ENCODE measurements at regions not wholly inside any gene's neighbourhood (a gene's known extent, or its start where the extent isn't known, plus 50 kb on each side); places are given as distances from the start of the nearest gene placed in this dataset.

DNA sequence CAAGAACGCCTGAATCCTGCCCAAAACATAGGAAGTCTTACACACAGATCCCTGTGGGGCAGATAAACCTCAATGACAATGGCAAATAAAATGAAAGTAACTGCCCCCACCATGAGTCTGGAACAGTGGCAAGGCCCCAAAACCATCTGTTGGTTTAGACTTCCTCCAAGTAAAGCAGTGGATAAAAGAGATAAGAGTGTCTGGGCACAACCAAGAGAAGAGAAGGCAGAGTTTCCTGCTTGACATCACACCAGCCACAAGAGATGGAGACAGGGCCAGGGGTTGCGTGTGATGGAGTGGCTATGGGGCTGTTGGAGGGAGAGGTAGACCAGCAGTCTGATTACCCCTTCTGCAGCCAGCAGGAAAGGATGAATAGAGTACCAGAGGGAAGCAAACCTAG lies 212.1 kb upstream of the POU3F3 start:
- Histone ChIP-seq H3K36me3 (ENCODE audit: control insufficient read depth, insufficient read depth, low read length) (no peaks in the 10 kb centered on the region), H3K9ac (ENCODE audit: low read length) (no peak overlapping the region), H3K4me1 (ENCODE audit: control insufficient read depth, insufficient read depth, low read length) (no peaks in the 10 kb centered on the region), H3K4me3 (ENCODE audit: low read depth, low read length) (no peak overlapping the region), H3K9me3 (ENCODE audit: control insufficient read depth, insufficient read depth, low read depth, low read length) (no peaks in the 10 kb centered on the region), H3K27ac (ENCODE audit: low read depth, low read length) (no peak overlapping the region), H3K27me3 (ENCODE audit: control insufficient read depth, insufficient read depth, low read length) (no peaks in the 10 kb centered on the region)

DNA sequence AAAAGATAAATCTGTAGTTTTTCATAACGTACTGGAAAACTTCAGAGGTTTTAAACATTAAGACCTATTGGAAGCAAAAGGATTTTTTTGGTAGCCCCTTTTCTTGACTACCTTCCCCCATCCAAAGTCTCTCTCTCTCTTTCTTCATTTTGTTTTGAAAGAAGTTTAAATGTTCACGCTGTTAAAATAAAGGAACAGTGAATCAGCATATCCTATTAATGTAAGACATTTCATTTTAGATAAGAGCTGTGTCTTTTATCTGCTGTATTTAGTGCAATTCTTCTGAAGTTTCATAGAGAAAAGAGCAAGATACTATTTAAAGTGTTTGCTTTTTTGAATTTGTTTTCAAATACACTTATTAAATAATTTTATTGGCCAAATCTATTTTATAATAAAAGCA lies 205.5 kb upstream of the POU3F3 start:
- no peaks in the 10 kb centered on the region for H3K27me3 ChIP-seq (ENCODE audit: control insufficient read depth, insufficient read depth, low read length)
- H3K4me1 ChIP-seq (ENCODE audit: control insufficient read depth, insufficient read depth, low read length), result no peaks in the 10 kb centered on the region
- H3K9me3 ChIP-seq (ENCODE audit: control insufficient read depth, insufficient read depth, low read depth, low read length), result no peaks in the 10 kb centered on the region
- no peak overlapping the region for H3K9ac ChIP-seq (ENCODE audit: low read length)
- H3K27ac ChIP-seq (ENCODE audit: low read depth, low read length), result no peak overlapping the region
- no peaks in the 10 kb centered on the region for H3K36me3 ChIP-seq (ENCODE audit: control insufficient read depth, insufficient read depth, low read length)
- H3K4me3 ChIP-seq (ENCODE audit: low read depth, low read length), result no peak overlapping the region

DNA sequence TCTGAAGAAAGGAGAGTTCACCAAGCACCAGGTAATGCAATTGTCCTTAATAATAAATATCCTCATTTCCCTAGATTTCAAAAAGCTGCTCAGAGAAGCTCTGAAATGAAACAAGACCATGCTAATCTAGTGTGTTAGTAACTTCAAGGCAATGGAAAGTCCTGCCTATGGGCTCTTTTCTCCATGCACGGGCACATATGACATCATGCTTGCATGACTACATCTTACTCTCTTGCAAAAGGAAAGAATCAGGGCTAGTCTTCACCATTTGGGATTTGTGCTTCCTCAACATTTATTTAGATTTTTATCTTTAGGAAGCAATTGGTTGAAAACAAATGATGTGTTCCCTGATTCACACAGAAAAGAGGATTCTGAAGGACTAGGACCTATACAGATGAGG lies 204.0 kb upstream of the POU3F3 start:
- H3K27ac ChIP-seq (ENCODE audit: low read depth, low read length), result no peak overlapping the region
- no peaks in the 10 kb centered on the region for H3K36me3 ChIP-seq (ENCODE audit: control insufficient read depth, insufficient read depth, low read length)
- H3K9ac ChIP-seq (ENCODE audit: low read length), result no peak overlapping the region
- no peaks in the 10 kb centered on the region for H3K9me3 ChIP-seq (ENCODE audit: control insufficient read depth, insufficient read depth, low read depth, low read length)
- H3K4me3 ChIP-seq (ENCODE audit: low read depth, low read length), result no peak overlapping the region
- no peaks in the 10 kb centered on the region; the same call in 1 of the 2 replicates for H3K4me1 ChIP-seq (ENCODE audit: control insufficient read depth, insufficient read depth, low read length)
- H3K27me3 ChIP-seq (ENCODE audit: control insufficient read depth, insufficient read depth, low read length), result no peaks in the 10 kb centered on the region

DNA sequence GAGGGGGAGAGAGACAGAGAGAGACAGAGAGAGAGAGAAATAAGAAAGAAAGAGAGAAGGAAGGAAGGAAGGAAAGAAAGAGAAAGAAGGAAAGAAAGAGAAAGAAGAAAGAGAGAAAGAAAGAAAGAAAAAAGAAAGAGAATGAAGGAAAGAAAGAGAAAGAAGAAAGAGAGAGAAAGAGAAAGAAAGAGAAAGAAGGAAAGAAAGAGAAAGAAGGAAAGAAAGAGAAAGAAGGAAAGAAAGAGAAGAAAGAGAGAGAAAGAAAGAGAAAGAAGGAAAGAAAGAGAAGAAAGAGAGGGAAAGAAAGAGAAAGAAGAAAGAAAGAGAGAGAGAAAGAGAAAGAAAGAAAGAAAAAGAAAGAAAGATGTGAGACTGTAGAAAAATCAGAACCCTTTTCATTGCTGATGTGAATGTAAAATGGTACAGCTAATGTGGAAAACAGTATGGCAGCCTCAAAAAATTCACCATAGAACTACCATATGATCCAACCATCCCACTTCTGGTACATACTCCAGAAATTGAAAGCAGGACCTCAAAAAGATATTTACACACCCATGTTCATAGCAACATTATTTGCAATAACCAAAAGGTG lies 203.4 kb upstream of the POU3F3 start:
- H3K9me3 ChIP-seq (ENCODE audit: control insufficient read depth, insufficient read depth, low read depth, low read length), result no peaks in the 10 kb centered on the region
- H3K27ac ChIP-seq (ENCODE audit: low read depth, low read length), result no peak overlapping the region
- H3K9ac ChIP-seq (ENCODE audit: low read length), result no peak overlapping the region
- peaks cover 3% of the 10 kb centered on the region; the same call in 1 of the 2 replicates for H3K4me1 ChIP-seq (ENCODE audit: control insufficient read depth, insufficient read depth, low read length)
- H3K36me3 ChIP-seq (ENCODE audit: control insufficient read depth, insufficient read depth, low read length), result no peaks in the 10 kb centered on the region
- no peak overlapping the region for H3K4me3 ChIP-seq (ENCODE audit: low read depth, low read length)
- no peaks in the 10 kb centered on the region for H3K27me3 ChIP-seq (ENCODE audit: control insufficient read depth, insufficient read depth, low read length)

DNA sequence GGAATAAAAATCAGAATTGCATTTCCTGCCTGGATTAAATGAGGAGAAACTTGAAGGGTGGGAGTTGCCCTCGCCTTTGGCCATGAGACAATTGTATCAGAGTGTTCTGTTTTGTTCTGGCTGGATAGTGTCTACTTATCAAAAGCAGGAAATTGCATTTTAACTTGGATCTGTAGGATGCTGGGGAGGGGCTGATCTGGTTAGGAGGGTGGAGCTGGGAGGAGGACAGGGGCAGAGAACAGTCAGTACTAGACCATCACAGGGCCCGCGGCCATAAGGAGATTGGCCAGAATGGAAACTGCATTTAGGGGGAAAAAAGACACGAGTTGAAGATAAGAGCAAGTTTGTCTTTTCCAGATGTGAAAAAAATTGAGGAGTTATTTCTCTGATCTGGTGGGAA lies 199.1 kb upstream of the POU3F3 start:
- H3K9ac ChIP-seq (ENCODE audit: low read length), result no peak overlapping the region
- no peaks in the 10 kb centered on the region for H3K9me3 ChIP-seq (ENCODE audit: control insufficient read depth, insufficient read depth, low read depth, low read length)
- H3K27me3 ChIP-seq (ENCODE audit: control insufficient read depth, insufficient read depth, low read length), result peaks cover 9% of the 10 kb centered on the region; the same call in 1 of the 2 replicates
- no peaks in the 10 kb centered on the region for H3K36me3 ChIP-seq (ENCODE audit: control insufficient read depth, insufficient read depth, low read length)
- H3K4me1 ChIP-seq (ENCODE audit: control insufficient read depth, insufficient read depth, low read length), result peaks cover 34% of the 10 kb centered on the region
- H3K4me3 ChIP-seq (ENCODE audit: low read depth, low read length), result no peak overlapping the region
- H3K27ac ChIP-seq (ENCODE audit: low read depth, low read length), result no peak overlapping the region

DNA sequence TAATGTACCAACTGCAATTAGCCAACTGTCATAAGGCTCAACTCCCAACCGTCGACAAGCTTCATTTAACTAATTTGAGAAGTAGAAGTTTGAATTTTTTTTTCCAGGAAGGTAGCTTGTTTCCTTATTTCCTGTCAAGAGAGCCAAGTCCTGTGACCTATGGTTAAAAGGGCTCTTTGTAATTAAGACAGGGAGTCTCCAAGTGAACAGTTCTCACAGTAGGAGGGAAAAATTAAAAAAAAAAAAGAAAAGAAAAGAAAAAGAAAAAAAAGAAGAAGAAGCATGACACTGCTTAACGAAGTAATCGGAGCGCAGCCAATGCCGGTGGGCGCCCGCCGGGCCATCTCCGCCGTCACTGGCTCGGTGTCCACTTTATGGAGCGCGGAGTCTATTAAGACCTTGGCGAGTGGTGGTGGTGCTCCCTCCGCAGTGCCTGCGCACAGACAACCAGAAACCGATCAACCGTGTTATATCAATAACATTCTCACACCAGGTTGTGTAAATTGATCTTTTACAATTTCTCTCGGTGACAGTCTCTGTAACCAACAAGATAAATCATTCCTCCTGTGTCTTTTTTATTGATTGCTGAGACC lies 197.2 kb upstream of the POU3F3 start:
- peaks cover 34% of the 10 kb centered on the region for H3K4me1 ChIP-seq (ENCODE audit: control insufficient read depth, insufficient read depth, low read length)
- no peaks in the 10 kb centered on the region for H3K36me3 ChIP-seq (ENCODE audit: control insufficient read depth, insufficient read depth, low read length)
- no peak overlapping the region for H3K9ac ChIP-seq (ENCODE audit: low read length)
- H3K27me3 ChIP-seq (ENCODE audit: control insufficient read depth, insufficient read depth, low read length), result peaks cover 20% of the 10 kb centered on the region
- no peak overlapping the region; the same call in 1 of the 2 replicates for H3K4me3 ChIP-seq (ENCODE audit: low read depth, low read length)
- no peak overlapping the region for H3K27ac ChIP-seq (ENCODE audit: low read depth, low read length)
- H3K9me3 ChIP-seq (ENCODE audit: control insufficient read depth, insufficient read depth, low read depth, low read length), result no peaks in the 10 kb centered on the region

DNA sequence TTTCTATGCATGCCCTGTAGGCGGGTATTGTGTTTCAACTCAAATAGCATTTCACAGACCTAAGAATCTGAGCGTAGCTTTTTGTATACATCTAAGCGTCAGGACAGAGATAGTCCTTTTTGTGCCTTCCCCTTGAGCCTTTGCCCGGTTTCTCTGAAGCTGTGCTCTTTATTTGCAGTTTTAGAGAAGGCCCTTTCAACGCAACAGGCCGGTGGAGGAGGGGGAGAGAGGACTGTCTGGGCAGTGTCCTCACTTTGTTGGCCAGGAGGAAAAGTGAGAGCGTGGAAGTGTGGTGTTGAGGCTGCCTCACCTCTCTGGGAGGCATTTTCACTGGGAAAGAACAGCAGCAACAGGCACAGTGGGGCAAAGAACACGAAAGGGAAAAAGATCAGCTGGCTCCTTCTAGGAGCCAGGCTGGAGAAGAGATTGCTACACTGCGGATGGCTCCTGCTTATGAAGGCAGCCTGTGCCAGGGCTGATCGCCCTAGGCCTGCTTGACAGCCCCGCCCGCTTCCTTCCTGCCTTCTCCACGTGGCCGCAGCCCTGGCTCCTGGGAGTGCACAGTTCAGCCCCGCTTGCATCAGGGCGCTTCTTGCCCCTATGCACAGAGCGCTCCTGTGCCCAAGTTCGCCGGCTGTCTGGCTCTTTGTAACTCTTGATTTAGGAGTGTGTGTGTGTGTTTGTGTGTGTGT lies 195.6 kb upstream of the POU3F3 start:
- H3K4me3 ChIP-seq (ENCODE audit: low read depth, low read length), result peak overlapping the region; percentile 54
- no peaks in the 10 kb centered on the region for H3K9me3 ChIP-seq (ENCODE audit: control insufficient read depth, insufficient read depth, low read depth, low read length)
- no peaks in the 10 kb centered on the region for H3K36me3 ChIP-seq (ENCODE audit: control insufficient read depth, insufficient read depth, low read length)
- H3K9ac ChIP-seq (ENCODE audit: low read length), result peak overlapping the region; percentile 29
- H3K27me3 ChIP-seq (ENCODE audit: control insufficient read depth, insufficient read depth, low read length), result peaks cover 20% of the 10 kb centered on the region
- no peak overlapping the region for H3K27ac ChIP-seq (ENCODE audit: low read depth, low read length)
- H3K4me1 ChIP-seq (ENCODE audit: control insufficient read depth, insufficient read depth, low read length), result peaks cover 34% of the 10 kb centered on the region

DNA sequence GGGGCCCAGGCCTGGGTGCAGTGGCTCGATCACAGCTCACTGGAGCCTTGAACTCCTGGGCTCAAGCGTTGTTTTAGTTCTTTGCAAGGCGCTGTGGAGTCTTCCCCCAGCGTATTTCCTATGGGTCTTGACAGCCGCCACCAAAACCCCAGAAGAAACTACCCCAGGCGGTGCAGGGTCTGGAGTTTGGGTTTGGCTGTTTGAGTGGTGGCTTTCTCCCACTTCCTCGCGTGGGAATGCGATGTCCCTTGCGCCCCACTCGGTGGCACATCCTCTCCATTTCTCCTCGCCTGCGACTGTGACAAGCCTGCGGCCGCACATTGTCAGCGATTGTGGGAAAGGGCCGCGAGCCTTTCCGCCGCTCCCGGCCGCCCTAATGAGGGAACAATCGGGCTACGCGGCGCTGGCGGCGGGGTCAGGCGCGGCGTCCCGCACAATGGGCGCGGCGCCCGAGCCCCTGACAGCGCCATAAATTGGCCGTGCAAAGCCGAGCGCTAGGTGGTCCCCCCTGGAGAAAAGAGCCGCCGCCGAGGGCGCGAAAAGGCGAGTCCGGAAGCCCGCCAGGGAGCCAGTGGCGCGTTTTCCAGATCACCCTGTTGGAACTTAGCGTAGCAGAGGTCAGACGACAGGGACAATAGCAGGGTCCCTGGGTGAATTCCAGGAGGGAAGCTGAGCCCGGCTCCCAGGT lies 194.9 kb upstream of the POU3F3 start:
- Histone ChIP-seq H3K9ac (ENCODE audit: low read length) (peak overlapping the region; percentile 29), H3K27me3 (ENCODE audit: control insufficient read depth, insufficient read depth, low read length) (peaks cover 20% of the 10 kb centered on the region), H3K4me3 (ENCODE audit: low read depth, low read length) (peak overlapping the region; percentile 54), H3K4me1 (ENCODE audit: control insufficient read depth, insufficient read depth, low read length) (peaks cover 34% of the 10 kb centered on the region), H3K27ac (ENCODE audit: low read depth, low read length) (no peak overlapping the region), H3K36me3 (ENCODE audit: control insufficient read depth, insufficient read depth, low read length) (no peaks in the 10 kb centered on the region), H3K9me3 (ENCODE audit: control insufficient read depth, insufficient read depth, low read depth, low read length) (no peaks in the 10 kb centered on the region)

DNA sequence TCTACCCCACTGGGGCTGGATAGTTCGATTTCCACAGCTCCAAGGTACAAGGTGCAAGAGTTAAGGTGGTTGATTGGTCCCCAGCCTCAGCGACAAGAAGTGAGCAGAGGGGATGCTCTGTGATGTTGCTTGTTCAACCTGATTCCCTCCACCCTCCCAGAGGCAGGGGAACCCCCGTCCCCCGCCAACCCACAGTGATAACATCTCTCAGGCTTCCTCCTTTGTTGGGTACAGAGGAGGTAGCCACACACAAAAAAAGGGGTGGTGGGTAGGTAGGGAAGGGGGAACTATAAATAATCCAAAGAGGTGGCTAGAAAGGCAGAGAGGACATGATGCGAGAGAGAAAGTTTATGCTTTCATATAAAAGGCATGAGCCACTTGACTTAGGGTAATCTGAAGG lies 192.9 kb upstream of the POU3F3 start:
- peaks cover 20% of the 10 kb centered on the region for H3K27me3 ChIP-seq (ENCODE audit: control insufficient read depth, insufficient read depth, low read length)
- H3K9me3 ChIP-seq (ENCODE audit: control insufficient read depth, insufficient read depth, low read depth, low read length), result no peaks in the 10 kb centered on the region
- peaks cover 28% of the 10 kb centered on the region for H3K4me1 ChIP-seq (ENCODE audit: control insufficient read depth, insufficient read depth, low read length)

DNA sequence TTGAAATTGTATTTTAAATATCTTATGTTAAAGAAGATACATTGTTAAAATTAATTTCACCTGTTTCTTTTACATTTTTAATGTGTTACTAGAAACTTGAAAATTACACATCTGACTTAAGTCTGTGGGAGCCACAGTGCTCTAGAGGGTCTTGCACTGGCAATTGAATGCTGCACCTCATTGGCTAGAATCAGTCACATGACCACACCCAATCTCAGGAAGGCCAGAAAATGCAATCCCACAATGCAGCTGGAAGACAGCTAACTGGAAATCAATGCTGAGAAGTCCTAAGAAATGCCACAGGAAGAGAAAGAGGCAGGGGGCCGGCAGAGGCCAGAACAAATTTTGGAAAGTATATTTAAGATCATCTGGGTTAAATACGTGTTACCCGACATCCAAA lies 189.2 kb upstream of the POU3F3 start:
- Histone ChIP-seq H3K27me3 (ENCODE audit: control insufficient read depth, insufficient read depth, low read length) (peaks cover 12% of the 10 kb centered on the region), H3K9ac (ENCODE audit: low read length) (no peak overlapping the region), H3K27ac (ENCODE audit: low read depth, low read length) (no peak overlapping the region), H3K36me3 (ENCODE audit: control insufficient read depth, insufficient read depth, low read length) (no peaks in the 10 kb centered on the region), H3K4me3 (ENCODE audit: low read depth, low read length) (no peak overlapping the region), H3K4me1 (ENCODE audit: control insufficient read depth, insufficient read depth, low read length) (no peaks in the 10 kb centered on the region), H3K9me3 (ENCODE audit: control insufficient read depth, insufficient read depth, low read depth, low read length) (no peaks in the 10 kb centered on the region)

More for the DNA sequence above, 192.9 kb upstream of the POU3F3 start:
- H3K4me3 ChIP-seq (ENCODE audit: low read depth, low read length), result no peak overlapping the region
- no peaks in the 10 kb centered on the region for H3K36me3 ChIP-seq (ENCODE audit: control insufficient read depth, insufficient read depth, low read length)
- no peak overlapping the region for H3K9ac ChIP-seq (ENCODE audit: low read length)
- H3K27ac ChIP-seq (ENCODE audit: low read depth, low read length), result no peak overlapping the region

DNA sequence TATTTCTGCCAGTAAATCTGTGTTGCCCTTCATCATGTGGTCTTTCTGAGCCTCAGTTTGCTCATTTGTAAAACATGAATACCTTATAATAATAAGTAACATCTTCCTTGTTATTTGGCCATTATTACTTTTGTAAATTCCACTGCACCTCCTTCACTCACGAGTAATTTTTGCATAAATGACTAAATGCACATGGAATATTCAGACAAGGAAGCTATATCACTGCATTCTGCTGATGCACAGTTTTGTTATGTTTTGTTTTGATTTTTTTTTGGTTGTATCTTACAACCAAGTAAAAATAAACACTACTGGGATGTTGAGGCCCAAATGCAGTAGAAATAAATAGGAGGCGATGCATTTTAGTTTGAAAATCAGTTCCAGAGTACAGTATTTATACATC lies 185.3 kb upstream of the POU3F3 start:
- Histone ChIP-seq H3K9ac (ENCODE audit: low read length) (no peak overlapping the region), H3K27ac (ENCODE audit: low read depth, low read length) (no peak overlapping the region), H3K4me3 (ENCODE audit: low read depth, low read length) (no peak overlapping the region), H3K27me3 (ENCODE audit: control insufficient read depth, insufficient read depth, low read length) (no peaks in the 10 kb centered on the region), H3K9me3 (ENCODE audit: control insufficient read depth, insufficient read depth, low read depth, low read length) (no peaks in the 10 kb centered on the region), H3K4me1 (ENCODE audit: control insufficient read depth, insufficient read depth, low read length) (no peaks in the 10 kb centered on the region), H3K36me3 (ENCODE audit: control insufficient read depth, insufficient read depth, low read length) (no peaks in the 10 kb centered on the region)

All from HUES6 (cell line).